KG1 (cell line): ENCODE measurements at regions not wholly inside any gene's neighbourhood (a gene's known extent, or its start where the extent isn't known, plus 50 kb on each side); places are given as distances from the start of the nearest gene placed in this dataset.
"Not testable (repeated sequence)": the region's sequence is repeated elsewhere in the genome, so short reads cannot be mapped to it uniquely, and the experiment has no call there.

Experiments used
- DNase-seq: peaks from one replicate; lab custom pipeline; 2025; lab: John Stamatoyannopoulos, UW

DNA sequence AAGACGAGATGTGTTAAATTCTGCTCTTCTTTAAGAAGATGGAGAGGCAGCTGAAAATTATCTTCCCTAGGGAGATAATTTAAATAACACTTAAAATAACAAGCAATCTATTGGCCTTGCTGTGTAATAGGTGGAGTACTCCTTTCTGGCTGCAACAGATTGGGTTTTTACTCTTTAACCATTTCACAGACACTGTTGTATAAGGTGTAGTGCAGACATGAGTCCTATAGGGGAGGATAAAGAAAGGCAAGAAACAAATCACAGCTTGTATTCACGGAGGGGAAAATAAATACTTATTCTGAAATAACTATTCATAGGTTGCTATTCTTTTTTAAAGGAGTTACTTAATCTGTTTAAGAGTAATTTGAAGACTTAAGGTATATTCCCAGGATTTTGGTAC is 252.0 kb downstream of the ZPLD1 start:
- DNase-seq, result no peak

GRCh38 chr3:102687851-102688555 is 253.2 kb downstream of the ZPLD1 start:
- DNase-seq, result no peak

GRCh38 chr3:102688556-102688930 is 253.7 kb downstream of the ZPLD1 start:
- DNase-seq, result no peak

DNA sequence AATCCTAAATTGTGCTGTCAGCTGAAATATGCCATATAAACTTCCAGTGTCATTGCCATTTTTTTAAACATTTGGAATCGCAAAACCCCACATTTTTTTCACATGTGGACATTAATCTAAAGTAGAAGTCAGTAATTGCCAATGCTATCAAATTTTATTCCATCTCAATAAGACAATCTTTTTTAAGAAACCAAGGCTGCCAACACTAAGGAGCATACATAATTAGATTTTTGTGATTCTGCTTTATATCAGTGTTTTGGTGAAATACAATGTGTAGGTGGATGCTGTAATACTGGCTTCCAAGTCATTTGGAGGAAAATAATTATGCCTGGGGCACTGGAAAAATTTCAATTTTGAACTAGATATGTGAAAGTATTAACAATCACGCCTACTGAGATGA is 256.7 kb downstream of the ZPLD1 start:
- DNase-seq, result no peak

GRCh38 chr3:102699104-102699818 is 264.4 kb downstream of the ZPLD1 start:
- no peak for DNase-seq

- no peak for DNase-seq
These were observed 265.0 kb downstream of the ZPLD1 start for GRCh38 chr3:102699819-102700140.

DNA sequence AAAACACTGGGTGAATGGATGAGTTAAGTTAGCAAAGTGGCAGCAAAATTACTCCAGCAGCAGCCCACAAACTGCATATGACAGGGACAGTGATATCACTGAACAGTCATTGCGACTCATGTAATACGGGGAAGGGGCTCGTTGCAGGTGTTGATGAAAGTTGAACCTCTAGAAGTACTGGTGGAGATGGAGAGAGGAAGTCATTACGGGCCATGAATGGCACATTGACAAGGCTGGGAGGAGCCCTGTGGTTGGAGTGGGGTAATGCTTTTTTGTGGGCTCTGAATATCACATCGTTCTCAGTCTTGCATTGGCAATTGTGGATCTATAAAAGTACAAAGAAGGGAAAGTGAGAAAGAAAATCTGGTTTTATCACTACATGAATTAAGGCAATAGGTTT is 278.1 kb downstream of the ZPLD1 start:
- DNase-seq, result no peak

GRCh38 chr3:102714567-102714966 is 279.8 kb downstream of the ZPLD1 start:
- DNase-seq, result no peak

GRCh38 chr3:102715030-102715697 is 280.3 kb downstream of the ZPLD1 start:
- no peak for DNase-seq

DNA sequence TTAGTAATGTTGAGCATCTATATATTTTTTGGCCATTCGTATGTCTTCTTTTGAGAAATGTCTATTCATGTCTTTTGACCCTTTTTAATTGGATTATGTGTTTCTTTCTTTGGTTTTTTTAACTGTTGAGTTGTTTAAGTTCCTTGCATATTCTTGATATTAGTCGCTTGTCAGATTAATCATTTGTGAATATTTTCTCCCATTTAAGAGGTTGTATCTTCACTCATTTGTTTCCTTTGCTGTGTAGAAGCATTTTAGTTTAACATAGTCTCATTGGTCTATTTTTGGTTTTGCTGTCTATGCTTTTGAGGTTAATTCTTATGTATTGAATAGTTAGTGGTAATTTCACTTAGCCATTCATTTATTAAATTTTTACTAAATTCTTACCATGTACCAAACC is 283.8 kb downstream of the ZPLD1 start:
- no peak for DNase-seq

- no peak for DNase-seq
These were observed 287.5 kb downstream of the ZPLD1 start for GRCh38 chr3:102722317-102722716.

- DNase-seq, result no peak
These were observed 292.5 kb downstream of the ZPLD1 start for GRCh38 chr3:102727340-102727739.

GRCh38 chr3:102732581-102732980 is 297.8 kb downstream of the ZPLD1 start:
- DNase-seq, result not testable (repeated sequence)

GRCh38 chr3:102733791-102734563 is 299.2 kb downstream of the ZPLD1 start:
- DNase-seq, result no peak

DNA sequence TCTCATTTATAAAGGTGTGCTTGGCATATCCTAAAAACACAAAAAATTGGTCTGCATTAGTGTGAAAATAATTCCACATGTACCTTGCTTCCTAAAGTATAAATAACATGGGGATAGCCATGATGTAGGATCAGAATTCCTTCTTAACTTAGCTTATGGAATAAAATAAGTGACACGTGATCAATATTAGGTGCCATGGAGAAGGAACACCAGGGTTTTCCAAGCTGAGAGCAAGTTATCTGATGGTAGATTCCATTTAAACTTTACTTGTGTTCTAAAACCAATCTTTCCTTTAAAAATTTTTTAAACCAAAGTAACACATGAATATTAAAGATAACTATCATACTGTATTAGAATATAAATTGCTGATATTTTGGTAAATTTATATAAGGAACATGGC is 300.5 kb downstream of the ZPLD1 start:
- no peak for DNase-seq

GRCh38 chr3:102736288-102736974 is 301.6 kb downstream of the ZPLD1 start:
- DNase-seq, result no peak

DNA sequence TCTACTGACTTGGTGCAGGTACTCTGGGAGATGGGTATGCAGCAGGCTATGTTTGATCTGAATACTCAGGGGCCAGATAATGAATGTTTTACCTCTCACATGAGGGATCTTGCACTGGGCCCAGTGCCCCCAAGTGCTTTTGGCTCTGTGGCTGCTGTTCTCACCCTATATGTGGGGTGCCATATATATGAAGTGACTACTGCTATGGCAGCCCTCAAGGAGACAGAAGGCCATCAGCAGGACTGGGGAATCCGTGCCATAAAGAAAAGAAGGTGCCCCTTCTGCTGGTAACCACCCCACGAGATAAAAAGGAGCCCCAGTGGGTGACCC is 302.1 kb downstream of the ZPLD1 start:
- no peak for DNase-seq

GRCh38 chr3:102737353-102737752 is 302.5 kb downstream of the ZPLD1 start:
- DNase-seq, result no peak

DNA sequence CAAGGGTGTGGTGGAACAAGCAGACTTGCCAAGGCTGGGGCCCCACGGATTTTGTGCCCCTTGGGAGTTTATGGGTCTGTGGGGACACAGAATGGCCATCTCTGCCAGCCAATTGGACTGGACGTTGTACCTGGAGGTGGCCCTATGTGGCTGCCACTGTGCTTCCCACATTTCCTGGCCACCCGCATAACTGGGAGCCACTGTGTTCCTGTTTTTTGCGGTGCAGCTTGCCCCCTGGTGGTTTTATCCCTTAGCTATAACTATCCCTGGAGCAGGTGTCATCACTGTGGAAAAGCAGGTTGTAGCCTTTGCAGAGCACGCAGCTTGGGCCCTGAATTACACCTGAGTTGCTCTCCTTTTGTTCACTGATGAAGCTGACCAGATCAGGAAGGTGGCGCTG is 306.3 kb downstream of the ZPLD1 start:
- DNase-seq, result no peak

DNA sequence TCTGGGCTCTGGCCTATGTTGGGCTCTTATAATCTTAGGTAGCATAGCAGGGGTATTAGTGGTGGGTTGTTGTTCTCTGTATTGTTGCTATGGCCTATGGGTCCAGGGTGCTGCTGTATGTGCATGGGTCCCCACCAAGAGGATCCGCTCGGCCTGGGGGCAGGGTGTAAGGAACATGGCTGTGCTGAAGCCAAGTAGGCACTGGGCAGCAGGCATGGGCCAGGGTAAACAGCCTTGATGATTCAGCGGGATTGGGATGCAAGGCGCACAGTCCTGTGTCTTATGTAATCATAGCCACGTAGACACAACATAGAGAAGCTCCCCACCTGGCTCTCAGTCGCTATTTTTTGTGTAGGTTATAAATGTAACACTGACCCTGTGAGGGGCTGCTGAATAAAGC is 306.9 kb downstream of the ZPLD1 start:
- no peak for DNase-seq

DNA sequence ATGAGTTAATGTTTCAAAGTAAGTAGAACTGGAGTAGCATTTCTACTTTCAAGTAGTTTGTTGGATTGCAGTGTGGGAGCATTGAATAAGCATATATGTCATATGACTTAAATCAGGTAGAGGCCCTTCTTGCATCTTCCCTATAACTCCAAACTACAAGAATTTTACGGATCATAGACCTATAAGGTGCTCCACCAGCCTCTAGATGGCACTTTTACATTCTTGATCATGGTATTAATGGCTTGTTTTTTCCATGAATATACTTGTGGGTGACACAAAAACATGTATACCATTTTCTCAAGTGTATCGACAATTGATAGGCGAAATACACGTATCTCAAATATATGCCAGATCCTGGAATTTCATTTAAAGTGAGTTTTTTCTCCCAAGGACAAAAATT is 311.1 kb downstream of the ZPLD1 start:
- DNase-seq, result no peak

GRCh38 chr3:102747611-102748010 is 312.8 kb downstream of the ZPLD1 start:
- DNase-seq, result no peak
